Stromal cell of bone marrow (primary cell): ENCODE measurements at regions not wholly inside any gene's neighbourhood (a gene's known extent, or its start where the extent isn't known, plus 50 kb on each side); places are given as distances from the start of the nearest gene placed in this dataset.

ENCODE experiments used
- DNase-seq: peaks from one replicate; pipeline ENCODE4 v3.0.0-alpha.2; 2012; ENCODE audit warnings: low read depth

DNA sequence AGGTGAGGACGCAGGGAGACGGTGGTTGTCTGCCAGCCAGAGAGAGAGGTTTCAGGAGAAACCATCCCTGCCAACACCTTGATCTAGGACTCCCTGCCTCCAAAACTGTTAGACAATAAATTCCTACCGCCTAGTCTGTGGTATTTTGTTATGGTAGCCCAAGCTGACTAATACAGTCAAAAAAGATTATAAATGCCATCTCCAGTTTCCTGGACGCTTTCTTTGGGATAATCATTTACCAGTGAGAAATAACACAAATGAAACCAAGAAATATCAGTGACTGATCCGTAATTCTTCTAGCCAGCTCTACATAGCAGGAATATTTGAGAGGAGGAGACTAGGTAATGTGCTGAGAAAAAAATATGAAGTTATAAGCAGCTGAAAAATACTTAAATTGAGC is 707.8 kb upstream of the LMCD1 start:
- DNase-seq, result no peak

DNA sequence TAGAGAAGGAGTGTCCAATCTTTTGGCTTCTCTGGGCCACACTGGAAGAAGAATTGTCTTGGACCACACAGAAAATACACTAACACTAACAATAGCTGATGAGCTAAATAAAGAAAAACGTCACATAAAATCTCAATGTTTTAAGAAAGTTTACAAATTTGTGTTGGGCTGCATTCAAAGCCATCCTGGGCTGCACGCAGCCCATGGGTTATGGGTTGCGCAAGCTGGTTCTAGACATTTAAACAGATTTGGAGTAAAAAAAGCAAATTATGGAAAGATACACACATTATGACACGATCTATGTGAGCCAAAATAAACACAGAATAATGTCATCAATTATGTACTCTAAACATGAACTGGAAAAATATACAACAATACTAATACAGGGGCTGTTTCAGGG is 703.3 kb upstream of the LMCD1 start:
- DNase-seq, result no peak

DNA sequence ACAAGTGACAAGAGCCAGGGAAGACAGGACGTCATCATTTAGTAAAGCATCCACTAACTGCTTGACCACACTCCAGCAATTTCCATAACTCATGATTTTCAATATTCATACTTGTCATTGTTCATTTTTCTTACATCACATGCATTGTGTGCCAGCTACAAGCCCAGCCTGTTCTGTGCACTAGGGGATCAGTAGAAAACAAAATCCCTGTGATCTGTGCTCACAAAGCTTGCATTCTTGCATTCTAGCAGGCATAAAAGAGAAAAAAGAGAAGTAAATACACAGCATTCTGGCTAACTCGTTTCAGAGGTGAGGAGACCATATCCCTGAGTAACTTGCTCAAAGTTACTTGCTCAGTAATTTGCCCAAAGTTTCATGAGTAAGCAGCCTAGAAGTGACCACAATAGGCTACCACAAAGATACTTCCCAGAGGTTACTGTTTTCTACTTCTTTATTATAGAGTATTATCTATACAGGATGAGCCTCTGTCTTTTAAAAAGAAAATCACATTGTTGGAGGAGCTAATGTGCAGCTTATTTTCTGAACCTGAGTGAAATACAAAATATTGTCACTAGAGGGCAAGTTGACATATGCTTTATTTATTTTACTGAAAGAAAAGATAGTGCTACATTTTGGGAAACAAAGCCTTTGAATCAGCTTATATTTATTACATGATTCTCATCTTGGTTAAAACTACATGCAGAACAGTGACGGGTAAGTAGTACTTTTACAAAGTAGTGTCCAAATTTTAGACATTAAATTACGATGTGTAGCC is 701.4 kb upstream of the LMCD1 start:
- no peak for DNase-seq

DNA sequence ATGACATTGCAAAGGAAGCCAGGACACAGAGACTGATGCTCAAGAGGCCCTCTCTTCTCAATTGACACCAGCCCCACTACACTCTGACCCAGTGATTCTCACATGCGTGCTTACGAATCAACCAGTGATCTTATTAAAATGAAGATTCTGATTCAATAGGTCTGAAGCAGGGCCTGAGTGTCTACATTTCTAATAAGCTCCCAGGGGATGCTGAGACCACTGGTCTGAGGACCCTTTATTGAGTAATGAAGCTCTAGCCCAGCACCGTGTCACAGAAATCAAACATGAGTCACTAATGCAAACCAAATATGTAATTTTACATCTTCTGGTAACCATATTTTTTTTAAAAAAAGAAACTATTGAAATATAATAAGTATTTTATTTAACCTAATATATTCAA is 689.1 kb upstream of the LMCD1 start:
- no peak for DNase-seq

DNA sequence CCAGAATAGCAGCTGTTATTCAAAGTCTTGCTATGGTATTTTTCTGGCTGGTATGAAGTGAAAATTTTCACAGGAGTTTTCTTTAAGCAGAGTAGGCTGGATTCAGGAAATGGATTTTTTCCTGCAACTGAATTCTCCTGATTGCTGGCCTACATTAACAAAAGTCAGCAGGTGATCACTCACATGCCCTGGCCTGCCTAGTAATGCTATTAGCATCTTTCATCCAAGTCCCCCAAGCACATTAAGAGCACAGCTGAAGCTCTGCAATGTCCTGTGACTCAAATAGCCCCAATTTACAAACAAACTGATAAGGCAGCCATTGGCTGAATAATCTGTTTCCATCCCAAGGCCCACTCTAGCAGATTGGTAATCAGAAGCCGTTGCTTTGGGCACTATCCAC is 688.3 kb upstream of the LMCD1 start:
- DNase-seq, result no peak

DNA sequence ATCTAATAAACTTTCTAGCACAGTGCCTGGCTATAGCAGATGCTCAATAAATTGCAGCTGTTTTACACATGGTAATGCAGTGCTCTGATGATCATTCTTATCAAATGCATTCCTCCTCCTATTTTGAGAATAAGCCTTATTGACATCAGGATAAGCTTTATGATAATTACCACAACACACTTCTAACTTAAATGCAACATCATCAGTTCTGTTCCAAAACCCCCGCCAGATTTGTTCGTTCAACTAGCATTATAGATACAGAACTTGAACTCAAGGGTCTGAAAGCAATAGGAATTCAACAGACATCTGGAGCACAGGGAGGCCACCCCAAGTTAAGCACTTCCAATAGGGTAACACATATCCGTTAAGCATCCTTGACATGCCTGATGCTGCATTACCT is 684.4 kb upstream of the LMCD1 start:
- no peak for DNase-seq

DNA sequence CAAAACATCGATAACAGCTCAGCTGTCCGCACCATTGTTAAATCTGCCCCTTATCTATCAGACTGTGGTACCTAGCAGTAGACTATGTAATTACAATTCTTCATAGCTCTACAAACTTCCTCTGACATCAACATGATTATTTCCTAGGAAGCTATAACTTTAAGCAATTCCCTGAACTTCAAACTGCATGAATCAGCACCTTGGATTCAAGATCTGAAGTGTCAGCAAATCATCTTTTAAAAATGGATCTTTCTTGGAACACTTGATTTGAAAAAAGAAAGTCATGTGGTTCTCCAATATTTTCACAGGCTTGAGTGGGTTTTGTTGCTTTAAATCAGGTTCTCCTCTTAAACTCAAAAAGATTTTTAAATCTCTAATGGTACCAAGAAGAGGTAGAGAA is 680.7 kb upstream of the LMCD1 start:
- no peak for DNase-seq

DNA sequence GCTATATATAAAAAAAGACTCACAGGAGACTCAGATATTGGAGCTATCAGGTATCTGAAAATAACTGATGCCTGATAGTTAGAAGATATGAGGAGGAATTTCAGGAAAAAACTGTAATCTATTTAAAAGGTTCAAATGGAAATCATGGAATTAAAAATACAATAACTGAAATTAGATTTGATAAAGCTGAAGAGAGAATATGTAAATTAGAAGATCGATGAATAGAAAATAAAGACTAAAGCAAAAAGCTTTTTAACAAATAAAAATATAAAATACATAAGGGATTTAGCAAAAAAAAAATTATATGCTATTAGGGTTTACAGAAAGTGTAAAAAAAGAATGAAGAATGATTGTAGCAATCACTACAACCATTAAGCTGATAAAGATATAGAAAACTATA is 679.8 kb upstream of the LMCD1 start:
- no peak for DNase-seq

DNA sequence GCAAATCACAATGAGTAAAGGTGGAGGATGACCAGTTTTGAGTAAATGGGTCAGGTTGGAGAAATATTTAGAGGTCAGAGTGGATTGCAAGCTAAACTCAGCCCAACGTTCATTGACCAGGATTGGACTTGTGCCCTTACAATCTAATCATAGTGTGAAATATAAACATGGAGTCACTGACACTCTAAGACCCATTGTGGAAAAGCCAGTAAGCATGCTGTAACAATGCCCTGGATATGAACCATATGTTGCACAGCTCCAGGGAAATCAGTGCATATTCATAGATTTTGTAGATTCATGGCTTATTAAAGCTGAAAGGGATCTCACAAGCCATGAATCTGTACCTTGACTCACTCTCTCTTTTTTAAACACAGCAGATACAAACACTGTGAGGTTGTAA is 660.2 kb upstream of the LMCD1 start:
- no peak for DNase-seq

DNA sequence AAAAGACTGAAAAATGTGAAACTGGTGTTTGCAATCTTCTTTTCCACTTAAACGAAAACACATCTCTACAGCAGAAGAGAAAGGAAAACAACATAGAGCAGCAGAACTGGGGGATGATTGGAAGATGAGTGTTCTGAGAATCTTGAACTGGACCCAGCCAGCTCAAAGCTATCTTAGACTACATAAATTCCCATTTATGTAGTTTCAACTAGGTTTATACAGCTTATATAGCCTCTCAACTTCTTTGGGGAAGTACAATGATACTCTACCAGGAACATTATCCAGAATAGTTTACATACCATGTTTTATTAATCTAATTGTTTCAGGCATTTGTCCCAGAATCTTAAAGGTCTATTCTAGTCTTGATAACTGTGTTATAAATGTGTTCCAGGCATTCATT is 658.2 kb upstream of the LMCD1 start:
- DNase-seq, result no peak

DNA sequence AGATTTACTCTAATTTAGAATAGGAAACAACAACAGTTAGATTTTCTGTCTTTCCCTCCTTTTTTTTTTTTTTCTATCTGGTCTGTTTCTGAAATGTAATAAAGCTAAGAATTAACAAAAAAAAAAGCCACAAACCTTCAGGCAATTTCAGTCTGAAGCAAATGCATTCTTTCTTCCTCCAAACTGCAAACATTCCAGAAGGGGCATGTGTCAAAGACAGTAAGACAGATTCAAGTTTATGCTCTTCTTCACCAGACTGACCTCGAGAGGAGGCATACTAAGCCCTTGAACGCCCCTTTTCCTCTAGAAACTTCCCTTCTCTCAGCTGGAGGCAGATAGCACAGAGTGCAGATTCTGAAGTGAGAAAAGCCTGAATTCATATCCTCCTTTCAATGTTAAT is 654.6 kb upstream of the LMCD1 start:
- no peak for DNase-seq

DNA sequence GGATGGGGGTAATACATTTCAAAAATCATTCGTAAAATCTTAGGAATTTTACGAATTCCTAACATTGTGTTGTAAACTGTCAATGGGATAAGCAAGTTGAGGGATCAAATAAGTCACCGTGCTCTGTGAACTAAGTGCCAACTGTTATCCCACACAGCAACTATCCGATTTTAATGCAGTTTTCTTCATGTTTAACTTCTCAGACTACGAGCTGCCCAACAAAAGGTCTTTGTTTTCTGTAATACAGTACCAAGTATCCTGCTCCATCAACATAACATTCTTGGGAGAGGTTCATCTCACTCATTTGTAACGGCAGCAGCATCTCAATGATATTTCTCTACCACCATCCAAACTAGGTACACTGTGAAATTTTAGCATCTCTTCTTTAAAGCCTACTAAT is 654.1 kb upstream of the LMCD1 start:
- DNase-seq, result no peak

DNA sequence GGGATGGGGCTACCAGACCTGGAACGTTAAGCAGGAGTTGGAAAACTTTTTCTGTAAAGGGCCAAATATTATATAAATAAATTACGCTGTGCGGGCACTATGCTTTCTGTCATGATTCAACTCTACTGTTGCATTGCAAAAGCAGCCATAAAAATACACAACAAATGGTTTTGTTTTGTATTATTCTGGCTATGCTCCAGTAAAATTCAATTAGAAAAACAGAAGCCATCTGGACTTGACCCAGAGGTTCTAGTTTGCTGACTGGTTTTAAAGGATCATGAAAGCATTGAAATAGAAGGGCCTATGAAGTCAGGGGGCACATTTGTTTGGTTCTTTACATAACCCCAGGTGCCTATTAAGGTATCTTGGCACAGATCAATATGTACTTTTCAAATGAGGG is 647.4 kb upstream of the LMCD1 start:
- no peak for DNase-seq

DNA sequence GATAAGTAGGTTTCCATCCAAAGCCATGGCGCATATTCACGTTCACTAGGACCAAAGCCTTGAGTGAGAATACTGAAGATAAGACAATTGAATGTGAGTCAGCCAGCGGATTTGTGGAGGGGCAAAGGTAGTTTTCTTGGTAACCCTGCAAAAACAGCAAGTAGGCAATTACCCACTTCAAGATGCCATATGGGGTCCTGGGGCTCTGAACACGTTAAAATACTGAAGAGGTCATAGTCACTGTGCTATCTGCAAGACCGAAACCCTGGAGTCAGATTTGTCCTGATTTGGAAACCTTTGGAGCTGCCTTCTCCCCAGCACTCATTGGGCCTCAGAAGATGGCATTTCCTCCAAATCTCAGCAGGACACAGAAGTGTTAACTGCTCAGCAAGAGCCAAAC is 646.9 kb upstream of the LMCD1 start:
- DNase-seq, result no peak

DNA sequence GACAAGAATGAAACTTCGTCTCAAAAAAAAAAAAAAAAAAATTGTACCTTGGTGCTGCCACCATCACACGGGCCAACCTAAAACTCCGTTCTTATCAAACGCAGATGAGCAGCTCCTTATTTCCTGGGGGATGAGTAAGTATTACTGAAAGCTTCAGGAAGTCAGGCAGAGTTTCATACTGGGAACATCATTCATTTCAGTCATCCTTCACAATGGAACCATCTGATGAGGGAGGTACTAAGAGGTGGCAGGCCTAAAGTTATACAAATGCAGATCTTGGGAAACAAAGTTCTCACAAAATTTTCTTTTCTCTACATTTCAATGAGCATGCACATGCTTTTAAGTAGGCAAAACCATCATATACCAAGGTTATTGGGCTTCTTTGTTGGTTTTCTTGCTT is 636.0 kb upstream of the LMCD1 start:
- DNase-seq, result no peak

DNA sequence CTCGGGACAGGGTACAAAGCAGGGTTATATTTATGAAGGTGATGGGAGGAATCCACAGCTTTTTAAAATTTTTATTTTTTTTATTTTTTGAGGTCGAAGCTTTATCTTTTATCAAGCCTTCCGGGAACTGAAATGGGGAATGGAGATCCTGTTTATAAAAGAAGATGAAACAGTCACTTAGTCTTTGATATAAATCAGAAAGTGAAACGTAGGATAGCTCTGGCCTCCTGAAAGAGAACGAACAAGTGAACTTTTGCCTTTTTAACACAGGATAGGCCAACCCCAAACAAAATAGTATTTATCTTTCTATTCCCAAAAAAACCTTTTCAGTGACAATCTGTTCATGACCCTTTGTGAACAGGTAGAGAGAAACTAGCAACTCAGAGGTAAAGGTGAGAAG is 634.0 kb upstream of the LMCD1 start:
- no peak for DNase-seq

DNA sequence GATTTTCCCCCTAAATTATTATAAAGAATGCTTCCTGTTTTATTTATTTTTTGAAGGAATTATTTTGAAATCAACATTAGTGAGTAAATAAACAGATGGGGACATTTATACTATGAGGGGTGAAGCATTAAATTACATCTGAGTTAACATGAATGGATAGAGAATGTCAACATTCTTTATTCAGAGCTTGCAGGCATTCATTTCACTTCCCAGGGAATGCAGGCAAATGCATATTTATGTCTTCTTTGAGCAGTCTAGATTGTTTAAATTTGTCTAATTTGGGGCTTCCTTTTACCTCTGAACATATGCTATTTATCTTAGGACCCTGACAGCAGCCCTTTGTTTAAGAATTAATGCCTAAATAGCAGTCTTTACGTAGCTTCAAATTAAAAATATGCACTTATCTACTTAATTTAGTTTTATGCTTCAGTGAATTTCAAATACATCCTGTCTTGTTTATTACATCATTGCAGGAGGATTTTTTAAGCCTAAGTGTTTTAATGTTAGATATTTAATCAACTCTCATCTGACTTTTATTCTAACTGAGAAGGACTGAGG is 630.5 kb upstream of the LMCD1 start:
- DNase-seq, result no peak

DNA sequence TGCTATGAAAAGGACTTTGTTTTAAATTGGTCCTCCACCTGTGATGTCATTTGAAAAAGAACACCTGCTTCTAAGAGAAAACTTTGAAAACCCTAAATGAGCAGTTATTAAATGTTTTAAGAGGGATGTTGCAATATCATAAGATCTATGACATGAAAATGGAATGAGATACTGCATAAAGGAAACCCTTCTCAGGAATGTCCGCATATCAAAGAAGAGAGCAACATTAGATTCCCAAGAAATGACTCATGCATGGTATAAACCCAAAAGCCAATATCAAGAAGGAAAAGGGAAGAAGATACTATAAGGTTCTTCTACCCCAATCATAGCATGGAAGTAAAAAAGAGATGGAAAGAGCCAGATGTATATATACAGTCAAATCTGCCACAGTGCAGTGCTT is 627.5 kb upstream of the LMCD1 start:
- no peak for DNase-seq

DNA sequence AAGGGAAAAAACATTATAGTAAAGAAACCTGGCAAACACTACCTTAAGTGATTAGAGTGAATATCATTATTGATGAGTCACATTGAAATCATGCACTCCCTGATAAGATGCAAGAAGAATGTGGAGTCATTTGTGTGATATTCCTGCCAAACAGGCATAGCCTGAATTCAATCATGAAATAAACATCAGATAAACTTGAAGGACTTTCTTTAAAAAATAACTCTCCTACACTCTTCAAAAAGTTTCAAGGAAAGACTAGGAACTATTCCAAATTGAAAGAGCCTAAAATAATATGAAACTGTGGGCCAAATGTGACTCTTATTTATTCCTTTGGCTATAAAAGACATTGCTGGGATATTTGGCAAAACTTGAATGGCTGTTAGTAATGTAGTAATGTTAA is 625.7 kb upstream of the LMCD1 start:
- DNase-seq, result no peak

DNA sequence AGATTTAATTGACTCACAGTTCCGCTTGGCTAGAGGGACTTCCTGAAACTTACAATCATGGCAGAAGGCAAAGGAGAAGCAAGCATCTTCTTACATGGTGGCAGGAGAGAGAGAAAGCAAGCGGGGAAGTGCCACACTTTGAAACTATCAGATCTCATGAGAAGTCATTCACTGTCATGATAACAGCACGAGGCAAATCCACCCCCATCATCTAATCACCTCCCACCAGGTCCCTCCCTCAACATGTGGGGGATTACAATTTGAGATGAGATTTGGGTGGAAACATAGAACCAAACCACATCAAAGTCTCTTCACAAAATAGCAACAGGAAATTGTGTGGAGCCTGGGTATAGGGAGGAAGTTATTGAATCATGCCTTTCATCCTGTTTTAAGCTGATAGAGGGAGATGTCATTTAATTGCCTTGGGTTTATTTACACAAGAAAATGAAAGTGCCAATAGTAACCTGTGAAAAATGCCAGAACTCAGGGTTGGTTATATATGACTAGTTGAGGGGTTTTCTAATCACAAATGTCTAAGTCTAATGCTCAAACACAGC is 624.8 kb upstream of the LMCD1 start:
- DNase-seq, result no peak

DNA sequence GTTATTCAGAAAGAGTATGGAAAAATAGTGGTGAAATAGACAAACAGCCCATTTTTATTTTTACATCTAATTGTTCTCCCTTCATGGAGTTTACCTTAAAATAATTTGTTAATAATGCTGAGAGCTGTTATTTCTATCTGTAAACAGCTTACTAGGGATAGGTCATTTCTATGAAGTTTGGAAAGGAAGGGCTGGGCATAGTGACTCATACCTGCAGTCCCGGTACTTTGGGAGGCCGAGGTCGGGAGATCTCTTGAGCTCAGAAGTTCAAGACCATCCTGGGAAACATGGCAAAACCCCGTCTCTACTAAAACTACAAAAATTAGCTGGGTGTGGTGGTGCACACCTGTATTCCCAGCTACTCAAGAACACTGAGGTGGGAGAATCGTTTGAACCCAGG is 624.3 kb upstream of the LMCD1 start:
- DNase-seq, result no peak

DNA sequence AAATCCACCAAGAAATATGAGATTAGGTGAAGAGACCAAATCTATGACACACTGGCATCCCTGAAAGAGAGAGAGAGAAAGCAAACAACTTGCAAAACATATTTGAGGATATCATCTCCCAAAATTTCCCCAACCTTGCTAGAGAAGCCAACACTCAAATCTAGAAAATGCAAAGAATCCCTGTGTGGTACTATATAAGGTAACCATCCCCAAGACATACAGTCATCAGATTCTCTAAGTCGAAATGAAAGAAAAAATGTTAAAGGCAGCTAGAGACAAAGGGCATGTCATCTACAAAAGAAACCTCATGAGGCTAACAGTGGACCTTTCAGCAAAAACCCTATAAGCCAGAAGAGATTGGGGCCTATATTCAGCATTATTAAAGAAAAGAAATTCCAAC is 622.1 kb upstream of the LMCD1 start:
- no peak for DNase-seq

DNA sequence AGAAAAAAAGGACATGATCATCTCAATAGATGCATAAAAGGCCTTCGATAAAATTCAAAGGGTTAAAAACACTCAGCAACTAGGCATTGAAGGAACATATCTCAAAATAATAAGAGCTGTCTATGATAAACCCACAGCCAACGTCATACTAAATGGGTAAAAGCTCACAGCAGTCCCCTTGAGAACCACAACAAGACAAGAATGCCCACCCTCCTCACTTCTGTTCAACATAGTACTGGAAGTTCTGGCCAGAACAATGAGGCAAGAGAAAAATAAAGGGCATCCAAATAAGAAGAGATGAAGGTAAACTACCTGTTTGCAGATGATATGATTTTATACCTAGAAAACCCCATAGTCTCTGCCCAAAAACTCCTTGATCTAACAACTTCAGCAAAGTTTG is 619.7 kb upstream of the LMCD1 start:
- DNase-seq, result no peak

DNA sequence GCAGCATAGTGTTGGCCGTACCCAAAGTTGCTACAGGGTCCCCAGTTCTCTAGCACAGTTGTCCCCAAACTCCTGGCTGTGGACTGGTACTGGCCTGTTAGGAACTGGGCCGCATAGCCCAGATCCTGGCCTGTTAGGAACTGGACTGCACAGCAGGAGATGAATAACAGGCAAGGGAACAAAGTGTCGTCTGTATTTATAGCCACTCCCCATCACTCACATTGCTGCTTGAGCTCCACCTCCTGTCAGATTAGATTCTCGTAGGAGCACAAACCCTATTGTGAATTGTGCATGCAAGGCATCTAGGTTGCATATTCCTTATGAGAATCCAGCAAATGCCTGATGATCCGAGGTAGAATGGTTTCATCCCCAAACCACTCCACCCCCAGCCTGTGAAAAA is 604.0 kb upstream of the LMCD1 start:
- DNase-seq, result no peak
